NCI-H524 (cell line): ENCODE measurements at regions not wholly inside any gene's neighbourhood (a gene's known extent, or its start where the extent isn't known, plus 50 kb on each side); places are given as distances from the start of the nearest gene placed in this dataset.

Experiments used
- DNase-seq, 2 experiments: peaks; one replicate each; lab custom pipeline; 2025; lab: John Stamatoyannopoulos, UW

DNA sequence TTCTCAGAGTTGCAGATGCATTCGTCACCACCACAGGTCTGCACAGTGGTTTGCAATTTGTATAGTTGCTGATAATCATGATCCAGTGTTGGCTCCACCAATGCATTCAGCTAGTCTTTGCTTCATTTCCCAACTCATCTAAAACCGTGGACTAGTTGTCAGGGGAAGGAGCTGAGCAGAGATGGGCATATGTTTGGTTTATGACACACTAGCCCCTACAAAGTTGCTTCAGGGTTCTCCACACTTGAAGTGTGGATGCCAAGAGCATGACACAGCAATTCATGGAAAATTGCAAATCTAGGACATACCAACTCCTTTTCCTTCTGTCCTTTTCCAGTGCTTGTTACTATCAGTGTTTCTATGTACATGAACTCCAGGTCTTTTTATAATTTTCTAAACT is 168.0 kb downstream of the TNFSF13B start:
- DNase-seq: no peak

- peak; percentile 78 to 94 for DNase-seq
Observed at GRCh38 chr13:108439556-108439955, 170.0 kb downstream of the TNFSF13B start.

- no peak for DNase-seq
Observed at GRCh38 chr13:108444448-108444847, 174.9 kb downstream of the TNFSF13B start.

- no peak for DNase-seq
Observed at GRCh38 chr13:108448891-108449290, 179.4 kb downstream of the TNFSF13B start.

DNA sequence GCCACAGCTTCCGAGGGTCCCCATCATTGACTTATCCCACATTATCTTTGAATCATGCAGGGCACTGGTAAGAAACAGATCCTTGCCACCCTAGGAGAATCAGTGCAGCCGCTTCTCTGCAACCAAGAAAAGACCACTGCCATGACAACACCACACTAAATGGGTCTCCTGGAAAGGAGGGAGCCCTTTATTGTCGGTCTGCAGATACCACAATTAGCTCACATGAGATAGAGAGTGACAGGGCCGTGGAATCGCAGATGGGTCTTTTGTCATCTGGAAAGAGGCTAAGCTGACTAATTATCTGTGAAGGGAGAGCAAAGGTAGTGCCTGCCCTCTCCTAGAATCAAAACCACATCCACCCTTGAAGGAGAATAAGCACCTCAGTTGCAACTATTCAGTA is 178.3 kb upstream of the MYO16 start:
- no peak for DNase-seq

GRCh38 chr13:108455320-108455719 is 174.1 kb upstream of the MYO16 start:
- DNase-seq: no peak

GRCh38 chr13:108460043-108460442 is 169.4 kb upstream of the MYO16 start:
- DNase-seq: no peak

DNA sequence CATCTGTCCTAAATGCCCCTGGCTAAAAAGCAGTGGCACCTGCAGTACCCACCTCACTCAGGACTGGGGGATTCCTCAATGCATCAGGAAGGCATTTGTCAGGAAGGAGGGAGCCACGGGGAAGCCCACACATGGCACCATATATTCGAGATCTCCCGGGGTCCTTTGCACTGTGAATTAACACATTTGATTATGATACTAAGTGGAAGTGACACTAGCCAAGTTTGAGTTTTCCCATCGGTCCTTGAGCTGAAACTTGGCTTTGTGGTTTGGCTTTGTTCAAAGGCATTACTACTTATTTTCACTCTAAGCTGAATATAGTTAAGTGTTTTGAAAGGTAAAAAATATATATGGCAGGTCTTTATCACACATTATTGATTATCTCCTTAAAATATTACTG is 168.7 kb upstream of the MYO16 start:
- DNase-seq: no peak

- DNase-seq: no peak
Observed at GRCh38 chr13:108463340-108463739, 166.1 kb upstream of the MYO16 start.

DNA sequence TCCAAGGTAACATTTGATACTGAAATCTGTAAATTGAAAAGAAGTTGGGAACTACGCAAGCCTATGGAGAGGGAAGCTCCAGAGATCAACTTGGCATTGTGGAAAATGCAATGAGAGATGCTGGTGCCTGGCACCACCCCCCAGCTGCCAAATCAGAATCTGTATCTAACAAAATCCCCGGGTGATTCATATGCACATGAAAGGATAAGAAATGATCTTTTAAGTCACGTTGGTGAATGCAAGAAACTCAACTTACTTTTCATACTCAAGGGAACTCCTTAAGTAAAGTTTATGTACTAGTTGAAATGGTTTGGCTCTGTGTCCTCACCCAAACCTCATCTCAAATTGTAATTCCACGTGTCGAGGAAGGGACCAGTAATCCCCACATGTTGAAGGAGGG is 158.5 kb upstream of the MYO16 start:
- DNase-seq: no peak

GRCh38 chr13:108475181-108475580 is 154.2 kb upstream of the MYO16 start:
- DNase-seq: no peak

GRCh38 chr13:108477376-108477775 is 152.0 kb upstream of the MYO16 start:
- no peak for DNase-seq

GRCh38 chr13:108478179-108478578 is 151.2 kb upstream of the MYO16 start:
- no peak for DNase-seq

- no peak for DNase-seq
Observed at GRCh38 chr13:108483981-108484380, 145.4 kb upstream of the MYO16 start.

DNA sequence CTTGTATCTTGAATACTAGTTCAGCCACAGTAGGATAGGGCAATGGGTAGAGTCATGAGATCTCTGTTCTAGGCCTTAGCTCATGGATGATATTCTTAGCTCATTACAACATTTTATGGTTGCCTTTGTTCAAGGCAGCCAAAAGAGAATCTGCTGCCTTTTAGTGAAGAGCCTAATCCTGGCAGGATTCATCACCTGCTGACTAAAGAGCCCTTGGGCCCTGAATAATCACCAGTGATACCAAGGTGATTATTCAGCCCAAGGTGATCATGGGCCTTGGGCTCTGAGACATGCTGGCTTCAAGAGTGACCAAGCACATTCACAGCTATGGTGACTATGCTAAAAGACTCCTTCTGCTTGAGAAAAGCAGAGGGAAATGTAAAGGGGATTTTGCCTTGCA is 143.3 kb upstream of the MYO16 start:
- no peak for DNase-seq

DNA sequence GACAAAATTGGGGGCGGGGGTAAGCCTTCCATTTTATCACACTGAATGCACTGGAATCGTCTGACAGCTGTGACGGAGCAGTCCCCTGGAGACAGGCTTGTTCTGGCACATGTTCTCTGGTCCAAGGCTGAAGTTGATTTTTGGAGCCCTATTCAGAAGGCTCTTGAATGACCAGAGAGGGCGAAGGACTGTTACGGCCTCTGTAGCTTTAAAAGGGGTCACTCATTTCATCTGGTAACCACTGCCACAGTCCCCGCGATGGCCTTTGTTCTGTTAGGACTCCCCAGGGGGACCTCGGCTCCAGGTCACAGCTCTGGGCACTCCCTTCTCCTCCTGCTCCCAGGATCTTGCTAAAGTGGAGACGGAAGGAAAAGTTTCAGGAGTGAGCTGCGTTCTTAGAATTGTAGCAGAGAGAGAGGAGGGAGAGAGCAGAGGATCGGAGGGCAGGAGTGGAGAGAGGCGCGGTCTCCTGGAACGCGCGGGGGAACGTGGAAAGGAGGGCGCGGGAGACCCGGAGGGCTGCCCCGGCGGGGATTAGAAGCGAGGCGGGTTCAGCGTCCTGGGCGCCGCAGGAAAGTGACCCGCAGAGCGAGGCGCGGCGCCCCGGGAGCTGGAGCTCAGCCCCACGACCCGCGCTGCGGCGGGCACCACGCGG is 134.3 kb upstream of the MYO16 start:
- peak in 1 of 2 experiments; percentile 35 for DNase-seq

DNA sequence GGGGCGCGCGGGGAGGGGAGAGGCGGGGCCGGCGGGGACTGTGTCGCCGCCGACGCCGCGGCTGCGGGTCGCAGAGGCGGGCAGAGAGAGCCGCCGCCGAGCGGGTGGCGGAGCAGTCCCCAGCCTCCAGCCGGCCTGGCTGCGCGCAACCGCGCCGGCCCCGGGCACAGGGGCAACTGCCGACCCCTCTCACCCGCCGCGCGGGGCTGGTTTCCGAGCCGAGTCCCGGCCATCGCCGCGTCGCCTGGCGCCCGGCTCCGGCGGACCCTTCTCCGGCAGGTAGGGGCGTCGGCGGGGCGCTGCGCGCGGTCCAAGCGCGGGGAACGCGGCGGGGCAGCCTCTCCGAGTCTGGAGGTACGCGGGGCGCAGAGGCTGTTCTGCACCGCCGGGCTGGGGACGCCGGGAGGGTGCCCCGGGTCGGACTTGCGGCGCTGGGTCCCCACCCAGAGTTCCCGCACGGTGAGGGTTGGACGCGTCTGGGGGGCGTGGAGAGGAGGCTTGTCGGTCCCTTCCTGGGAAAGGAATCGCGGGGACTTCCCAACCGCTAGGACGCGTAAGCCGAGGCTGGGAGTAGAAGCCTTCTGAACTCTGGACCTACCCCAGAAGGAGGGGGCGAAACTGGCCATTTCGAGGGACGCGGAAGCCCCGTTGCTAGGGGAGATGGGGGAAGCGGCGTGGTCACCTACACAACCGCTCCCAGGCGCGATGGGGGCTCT is 133.6 kb upstream of the MYO16 start:
- DNase-seq: peak; percentile 49 to 61

DNA sequence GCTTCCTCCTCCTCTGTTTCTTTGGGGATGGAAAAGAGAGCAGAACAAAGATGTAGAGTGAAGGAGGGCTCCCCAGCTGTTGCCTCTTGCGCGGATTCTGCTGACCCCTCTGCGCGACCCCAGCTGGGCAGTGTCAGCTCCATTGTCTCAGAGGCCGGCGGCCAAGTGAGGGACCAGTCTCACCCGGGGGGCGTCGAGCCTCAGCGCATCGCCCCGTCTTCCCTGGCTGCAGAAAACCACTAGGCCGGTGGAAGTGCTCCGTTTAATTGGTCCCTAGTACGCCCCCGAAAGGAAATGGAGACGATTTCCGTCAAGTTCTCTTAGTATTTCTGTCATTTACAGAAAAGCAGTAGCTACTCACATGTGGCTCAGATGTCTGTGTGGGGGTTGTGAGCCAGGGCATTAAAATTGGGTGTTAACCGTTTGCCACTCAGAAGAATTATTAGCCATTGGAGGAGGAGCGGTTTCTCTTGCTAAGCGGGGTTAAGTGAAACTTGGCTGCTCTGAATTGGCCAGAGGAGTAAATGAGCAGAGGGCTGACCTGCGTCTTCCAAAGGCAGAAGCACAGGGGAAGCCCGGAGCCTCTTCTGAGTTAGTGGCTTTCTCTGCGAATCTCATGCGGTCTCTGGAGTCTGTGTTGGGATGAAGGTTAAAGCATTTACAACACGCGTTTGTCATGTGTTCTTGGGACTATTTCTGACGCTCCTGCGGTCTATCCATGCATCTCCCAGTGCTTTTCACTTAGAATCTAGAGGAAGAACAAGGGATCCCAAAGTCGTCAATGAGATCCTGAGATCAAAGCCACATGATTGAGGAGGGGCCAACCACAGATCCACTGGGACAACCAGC is 132.8 kb upstream of the MYO16 start:
- peak; percentile 71 to 84 for DNase-seq

- no peak for DNase-seq
Observed at GRCh38 chr13:108500711-108501110, 128.7 kb upstream of the MYO16 start.

DNA sequence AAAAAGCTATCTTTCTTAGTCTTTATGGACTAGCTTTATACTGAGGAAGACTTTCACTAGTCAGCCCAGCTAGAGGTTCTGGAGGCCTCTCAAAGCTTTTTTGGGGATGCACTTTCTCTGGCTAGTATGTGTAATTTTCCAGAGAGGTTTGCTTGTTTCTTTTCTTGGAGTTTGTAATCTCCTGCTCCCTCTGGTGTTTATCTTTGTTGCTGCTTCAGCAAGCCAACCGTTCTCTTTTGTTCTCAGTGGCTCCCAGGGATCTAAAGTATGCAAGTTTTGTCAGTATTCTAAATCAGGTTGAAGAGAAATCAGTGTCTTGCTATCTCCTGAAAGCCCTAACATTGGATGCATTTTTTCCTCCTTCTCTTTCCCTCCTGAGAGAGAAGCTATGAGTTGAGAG is 121.1 kb upstream of the MYO16 start:
- peak in 1 of 2 experiments; percentile 36 for DNase-seq

- DNase-seq: peak; percentile 87 to 96
Observed at GRCh38 chr13:108525827-108526226, 103.6 kb upstream of the MYO16 start.

GRCh38 chr13:108526286-108526685 is 103.1 kb upstream of the MYO16 start:
- no peak for DNase-seq

GRCh38 chr13:108527844-108528243 is 101.6 kb upstream of the MYO16 start:
- peak; percentile 39 to 80 for DNase-seq
